Right lobe of liver (tissue), 4 donors: ENCODE measurements at regions not wholly inside any gene's neighbourhood (a gene's known extent, or its start where the extent isn't known, plus 50 kb on each side); places are given as distances from the start of the nearest gene placed in this dataset.

Experiments
- POLR2A ChIP-seq: fragments of 450-650 bp; IDR thresholded peaks from one replicate; pipeline ENCODE4 v1.6.1; 2017; ENCODE audit warnings: antibody characterized with exemption, mild to moderate bottlenecking
- TF ChIP-seq, protein P1 (sequence below), 4 donors: fragments of 200-600 bp in 3 of 4; fragments of 450-650 bp in 1 of 4; IDR thresholded peaks; one replicate each; pipeline versions ENCODE4 v1.5.1 to v1.8.0; 2016 to 2022; ENCODE audit warnings: antibody characterized with exemption in 4 of 4, mild to moderate bottlenecking in 2 of 4
- donor health status: DM: no; HTN: no; CAD: no.
- donor health status: DM: no; HTN: no; CAD: no.
- donor health status: DM: no; HTN: yes; CAD: no.

- TF ChIP-seq, protein P1, sequence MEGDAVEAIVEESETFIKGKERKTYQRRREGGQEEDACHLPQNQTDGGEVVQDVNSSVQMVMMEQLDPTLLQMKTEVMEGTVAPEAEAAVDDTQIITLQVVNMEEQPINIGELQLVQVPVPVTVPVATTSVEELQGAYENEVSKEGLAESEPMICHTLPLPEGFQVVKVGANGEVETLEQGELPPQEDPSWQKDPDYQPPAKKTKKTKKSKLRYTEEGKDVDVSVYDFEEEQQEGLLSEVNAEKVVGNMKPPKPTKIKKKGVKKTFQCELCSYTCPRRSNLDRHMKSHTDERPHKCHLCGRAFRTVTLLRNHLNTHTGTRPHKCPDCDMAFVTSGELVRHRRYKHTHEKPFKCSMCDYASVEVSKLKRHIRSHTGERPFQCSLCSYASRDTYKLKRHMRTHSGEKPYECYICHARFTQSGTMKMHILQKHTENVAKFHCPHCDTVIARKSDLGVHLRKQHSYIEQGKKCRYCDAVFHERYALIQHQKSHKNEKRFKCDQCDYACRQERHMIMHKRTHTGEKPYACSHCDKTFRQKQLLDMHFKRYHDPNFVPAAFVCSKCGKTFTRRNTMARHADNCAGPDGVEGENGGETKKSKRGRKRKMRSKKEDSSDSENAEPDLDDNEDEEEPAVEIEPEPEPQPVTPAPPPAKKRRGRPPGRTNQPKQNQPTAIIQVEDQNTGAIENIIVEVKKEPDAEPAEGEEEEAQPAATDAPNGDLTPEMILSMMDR (IDR thresholded peaks at IDR 0.05): no peak
- no peak for TF ChIP-seq POLR2A
Observed at GRCh38 chr9:26727471-26727870, 165.1 kb downstream of the CAAP1 start.
